GM18505 (cell line): ENCODE measurements at regions not wholly inside any gene's neighbourhood (a gene's known extent, or its start where the extent isn't known, plus 50 kb on each side); places are given as distances from the start of the nearest gene placed in this dataset.

Experiments used
- ATAC-seq: cut with Tn5 transposase; IDR thresholded peaks from one replicate; pipeline ENCODE4 v1.9.1; 2021; ENCODE audit not compliant: unreplicated experiment
- POLR2A ChIP-seq: IDR thresholded peaks from 4 replicates; pipeline ENCODE4 v1.6.1; 2011; ENCODE audit warnings: borderline replicate concordance; ENCODE audit not compliant: insufficient read depth, insufficient read length; ENCODE audit errors: extremely low read depth

DNA sequence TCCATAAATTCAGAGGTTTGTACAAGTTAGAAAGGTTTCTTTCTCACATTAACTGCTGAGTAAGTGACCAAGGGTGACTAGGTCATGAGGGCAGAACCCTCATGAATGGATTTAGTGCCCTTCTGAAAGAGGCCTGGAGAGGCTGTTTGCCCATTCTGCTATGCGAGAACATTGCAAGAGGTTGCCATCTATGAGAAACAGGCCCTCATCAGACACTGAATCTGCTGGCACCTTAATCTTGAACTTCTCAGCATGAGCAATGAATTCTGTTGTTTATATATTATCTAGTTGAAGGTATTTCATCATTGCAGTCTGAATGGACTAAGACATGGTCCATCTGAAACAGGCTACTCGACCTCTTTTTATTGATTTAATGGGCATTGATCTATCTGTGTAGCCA, 96.2 kb upstream of the GPRIN3 start:
- TF ChIP-seq POLR2A: no peak

DNA sequence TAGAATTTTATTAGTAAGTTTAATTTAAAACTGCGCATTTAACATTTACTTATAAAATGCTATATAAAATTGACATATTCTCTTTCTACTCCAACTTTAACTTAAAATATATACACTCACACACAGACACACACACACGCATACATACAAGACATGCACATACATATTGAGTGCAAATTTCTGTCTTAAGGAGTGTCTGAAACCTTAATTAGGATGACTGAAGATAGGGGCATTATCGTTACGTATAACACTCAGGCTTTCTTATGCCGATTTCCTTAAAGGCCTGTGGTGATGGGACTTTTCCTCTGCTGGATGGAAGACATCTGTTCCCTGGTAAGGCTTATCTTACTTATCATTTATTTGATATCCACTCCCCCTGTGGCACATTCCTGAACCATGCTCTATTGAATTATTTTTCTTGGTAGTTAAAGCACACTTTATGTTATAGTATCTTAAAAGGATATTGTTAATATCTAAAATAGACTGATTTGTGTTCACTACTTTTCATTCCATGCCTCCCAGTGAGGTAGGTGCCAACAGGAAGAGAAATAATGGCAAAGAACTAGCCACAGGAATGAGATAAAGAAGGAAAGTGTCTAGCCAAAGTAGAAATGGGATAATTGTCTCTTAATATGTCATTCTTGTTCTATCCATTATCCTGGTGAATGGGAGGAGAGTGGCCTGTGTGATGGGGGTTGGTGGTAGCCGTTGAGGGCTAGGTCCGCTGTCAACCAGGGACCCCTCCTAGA, 92.9 kb upstream of the GPRIN3 start:
- TF ChIP-seq POLR2A: no peak
- ATAC-seq: no peak

More for the DNA sequence above, 96.2 kb upstream of the GPRIN3 start:
- ATAC-seq: no peak

DNA sequence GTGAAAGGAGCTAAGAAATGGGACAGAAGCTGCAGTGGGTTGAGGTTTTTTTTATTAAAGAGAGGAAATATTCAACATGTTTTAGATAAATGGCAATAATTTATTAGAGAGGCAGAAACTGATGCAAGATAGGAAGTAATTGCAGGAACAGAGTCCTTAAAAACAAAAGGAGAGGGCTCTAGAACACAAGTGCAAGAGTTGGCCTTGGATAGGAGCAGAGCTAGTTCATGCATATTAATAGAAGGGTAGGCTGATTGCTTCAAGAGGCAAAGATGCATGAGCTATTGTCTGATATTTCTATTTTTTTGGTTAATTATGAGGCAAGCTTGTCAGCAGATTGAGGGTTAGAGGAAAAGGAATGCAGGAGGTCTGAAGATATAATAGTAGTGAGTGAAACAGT, 91.0 kb upstream of the GPRIN3 start:
- ATAC-seq: no peak
- TF ChIP-seq POLR2A: no peak

DNA sequence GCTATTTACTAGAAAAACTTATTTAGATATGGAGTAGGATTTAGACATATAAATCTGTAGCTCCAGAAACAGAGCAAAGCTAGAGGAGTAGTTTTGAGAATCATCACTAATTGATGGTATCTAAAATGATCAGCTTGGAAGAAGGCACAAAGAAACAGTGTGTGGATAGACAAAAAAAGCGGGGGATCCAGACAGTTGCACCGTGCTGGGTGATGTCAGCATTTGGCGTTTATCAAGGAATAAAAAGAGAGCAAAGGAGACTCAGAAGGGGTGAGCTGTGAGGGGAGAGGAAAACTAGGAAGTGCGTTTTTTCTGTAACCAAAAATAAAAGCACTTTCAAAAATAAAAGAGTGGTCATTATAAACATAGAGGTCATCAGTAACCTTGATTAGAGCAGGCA, 90.5 kb upstream of the GPRIN3 start:
- ATAC-seq: no peak
- TF ChIP-seq POLR2A: no peak

- no peak for TF ChIP-seq POLR2A
- no peak for ATAC-seq
Observed at GRCh38 chr4:89397441-89397840, 89.8 kb upstream of the GPRIN3 start.

- ATAC-seq: no peak
- TF ChIP-seq POLR2A: no peak
Observed at GRCh38 chr4:89382439-89382838, 74.8 kb upstream of the GPRIN3 start.

DNA sequence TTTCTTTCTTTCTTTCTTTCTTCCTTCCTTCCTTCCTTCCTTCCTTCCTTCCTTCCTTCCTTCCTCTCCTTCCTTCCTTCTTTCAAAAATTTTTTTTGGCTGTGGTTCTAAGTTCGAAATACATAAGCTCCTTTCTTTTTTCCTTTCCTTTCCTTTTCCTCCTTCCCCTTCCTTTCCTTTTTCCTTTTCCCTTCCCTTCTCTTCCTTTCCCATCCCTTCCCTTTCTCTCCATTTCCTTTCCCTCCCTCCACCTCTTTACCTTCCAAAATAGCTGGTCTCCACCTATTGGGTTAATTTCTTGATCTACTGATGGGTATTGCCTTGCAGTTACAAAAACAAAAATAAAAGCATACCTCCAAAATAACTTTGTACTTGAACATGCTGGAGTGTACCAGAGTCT, 73.4 kb upstream of the GPRIN3 start:
- TF ChIP-seq POLR2A: no peak
- ATAC-seq: no peak

DNA sequence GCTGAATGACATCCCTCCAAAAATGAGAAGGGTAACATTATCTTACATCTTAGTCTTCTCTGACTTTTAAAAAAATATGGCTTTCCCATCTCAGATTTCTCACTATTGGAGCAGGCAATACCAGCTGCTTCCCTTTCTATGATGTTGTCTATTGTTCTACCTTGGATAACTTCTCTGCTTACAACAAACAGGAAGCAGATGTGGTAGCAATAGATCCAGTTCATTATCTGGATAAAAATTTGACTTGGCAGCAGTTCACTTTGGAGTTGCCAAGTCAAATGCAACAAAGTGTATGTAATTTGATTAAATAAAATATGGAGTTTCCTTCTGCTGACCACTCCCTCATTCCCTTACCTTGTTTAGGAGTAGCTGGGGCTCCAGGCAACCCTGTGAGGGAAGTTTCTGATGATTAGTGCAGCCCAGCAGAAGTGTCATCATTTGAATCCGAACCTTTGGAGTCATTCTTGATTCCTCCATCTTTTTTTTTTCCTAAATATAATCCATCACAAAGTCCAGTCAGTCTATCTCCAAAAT, 72.0 kb upstream of the GPRIN3 start:
- no peak for TF ChIP-seq POLR2A
- no peak for ATAC-seq

DNA sequence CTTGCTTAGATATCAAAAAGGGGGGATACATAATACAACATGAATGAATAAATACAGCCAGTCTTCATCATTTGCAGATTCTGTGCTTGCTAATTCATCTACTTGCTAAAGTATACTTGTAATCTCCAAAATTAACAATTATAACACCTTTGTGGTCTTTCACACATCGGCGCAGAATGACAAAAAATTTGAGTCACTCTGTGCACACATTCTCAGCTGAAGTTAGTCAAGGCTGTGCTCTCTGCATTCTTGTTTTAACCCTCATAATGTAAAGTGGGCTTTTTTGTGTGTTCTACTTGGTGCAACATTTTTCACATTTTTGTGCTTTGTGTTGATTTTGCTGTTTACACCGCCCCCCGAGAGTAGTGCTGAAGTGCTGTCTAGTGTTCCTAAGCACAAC, 65.8 kb upstream of the GPRIN3 start:
- no peak for TF ChIP-seq POLR2A
- no peak for ATAC-seq

GRCh38 chr4:89371614-89372013, 64.0 kb upstream of the GPRIN3 start:
- no peak for ATAC-seq

DNA sequence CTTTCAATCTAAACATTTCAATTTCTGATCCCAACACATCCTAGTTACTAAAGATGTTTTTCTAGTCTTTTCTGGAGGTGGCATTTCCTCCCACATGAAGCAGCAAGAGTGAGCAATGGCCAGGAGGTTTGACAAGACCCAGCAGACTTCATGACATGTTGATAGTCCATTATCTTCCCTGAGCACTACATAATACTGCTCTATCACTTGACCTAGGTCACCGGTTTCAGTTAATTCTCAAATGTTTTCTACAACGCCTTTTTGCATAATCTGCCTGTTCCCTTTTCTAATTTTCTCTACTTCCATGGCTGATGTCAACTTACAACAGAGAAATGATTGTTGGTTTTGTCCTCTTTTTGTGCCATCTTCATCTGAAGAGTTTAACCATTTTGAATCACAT, 62.0 kb upstream of the GPRIN3 start:
- TF ChIP-seq POLR2A: no peak
- ATAC-seq: no peak

More at GRCh38 chr4:89371614-89372013, 64.0 kb upstream of the GPRIN3 start:
- TF ChIP-seq POLR2A: no peak

GRCh38 chr4:89368861-89369260, 61.3 kb upstream of the GPRIN3 start:
- TF ChIP-seq POLR2A: no peak
- ATAC-seq: no peak

DNA sequence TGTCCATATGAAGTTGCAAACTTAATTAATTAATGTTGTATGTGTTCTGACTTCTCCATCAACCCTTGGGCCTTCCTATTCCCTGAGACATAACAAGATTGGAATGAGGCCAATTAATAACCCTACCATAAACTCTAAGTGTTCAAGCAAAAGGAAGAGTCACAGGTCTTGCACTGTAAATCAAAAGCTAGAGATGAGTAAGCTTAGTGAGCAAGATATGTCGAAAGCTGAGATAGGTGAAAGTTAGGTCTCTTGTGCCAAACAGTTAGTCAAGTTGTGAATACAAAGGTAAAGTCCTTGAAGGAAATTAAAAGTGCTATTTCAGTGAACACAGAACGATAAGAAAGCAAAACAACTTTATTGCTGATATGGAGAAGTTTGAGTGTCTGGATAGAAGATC, 58.2 kb upstream of the GPRIN3 start:
- no peak for ATAC-seq
- no peak for TF ChIP-seq POLR2A

DNA sequence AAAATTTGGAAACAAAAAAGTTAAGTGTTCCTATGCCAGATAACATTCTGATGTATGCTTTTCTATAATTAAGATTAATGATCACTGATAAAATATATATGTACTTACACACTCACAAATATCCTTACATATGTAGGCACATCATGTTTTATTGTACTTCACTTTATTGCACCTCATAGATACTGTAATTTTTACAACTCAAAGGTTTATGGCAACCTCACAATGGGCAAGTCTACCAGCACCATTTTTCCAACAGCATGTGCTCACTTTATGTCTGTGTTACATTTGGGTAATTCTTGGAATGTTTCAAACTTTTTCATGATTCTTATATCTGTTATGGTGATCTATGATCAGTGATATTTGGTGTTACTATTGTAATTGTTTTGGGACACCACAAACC, 57.8 kb upstream of the GPRIN3 start:
- no peak for TF ChIP-seq POLR2A
- ATAC-seq: no peak
